GM11168 (cell line): ENCODE measurements at regions not wholly inside any gene's neighbourhood (a gene's known extent, or its start where the extent isn't known, plus 50 kb on each side); places are given as distances from the start of the nearest gene placed in this dataset.
"Not testable (repeated sequence)": the region's sequence is repeated elsewhere in the genome, so short reads cannot be mapped to it uniquely, and the experiment has no call there.

Source experiments
- in situ Hi-C: fragments of 300-500 bp; cut with MboI; formaldehyde crosslinking; loops from one replicate; pipeline ENCODE4 v1.12.0; 2022; ENCODE audit warnings: low sequenced_read_pairs; ENCODE audit not compliant: unreplicated experiment

- in situ Hi-C loops, result no loop called here
Measured at GRCh38 chrX:5716666-5717065, 512.0 kb downstream of the NLGN4X start.

DNA sequence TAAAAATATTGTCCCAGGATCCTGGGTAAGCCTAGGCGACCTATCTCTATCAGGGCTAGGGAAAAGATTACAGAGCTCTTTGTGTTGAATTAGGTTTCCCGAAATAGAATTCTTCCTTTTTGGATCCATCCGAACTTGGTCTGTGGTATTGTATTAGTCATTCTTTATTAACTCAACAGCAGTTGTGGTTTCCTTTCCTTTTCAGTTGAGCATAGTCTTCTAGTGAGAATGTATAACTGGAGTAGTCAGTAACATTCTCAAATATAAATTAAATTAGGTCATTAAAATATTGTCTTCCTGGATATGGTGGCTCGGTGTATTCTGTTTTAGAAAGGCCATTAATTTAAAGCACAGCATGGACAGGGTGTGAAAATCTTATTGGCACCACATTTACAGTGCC is 520.4 kb downstream of the NLGN4X start:
- in situ Hi-C loops, result no loop called here

DNA sequence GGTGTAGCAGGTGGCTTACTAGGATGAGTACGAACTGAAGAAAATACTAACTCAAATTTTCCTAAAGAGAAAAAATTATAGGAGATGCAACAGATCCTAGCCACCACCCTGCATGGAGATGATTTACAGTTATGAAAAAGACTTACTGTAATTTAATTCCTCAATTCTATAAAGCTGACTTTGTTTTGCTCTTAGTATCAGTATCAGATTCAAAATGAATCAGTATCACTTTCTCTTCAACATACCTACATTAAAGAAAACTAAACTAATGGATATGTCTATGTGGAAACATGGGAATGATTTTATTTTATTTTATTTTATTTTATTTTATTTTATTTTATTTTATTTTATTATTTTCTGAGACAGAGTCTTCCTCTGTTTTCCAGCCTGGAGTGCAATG is 525.8 kb downstream of the NLGN4X start:
- in situ Hi-C loops, result no loop called here

DNA sequence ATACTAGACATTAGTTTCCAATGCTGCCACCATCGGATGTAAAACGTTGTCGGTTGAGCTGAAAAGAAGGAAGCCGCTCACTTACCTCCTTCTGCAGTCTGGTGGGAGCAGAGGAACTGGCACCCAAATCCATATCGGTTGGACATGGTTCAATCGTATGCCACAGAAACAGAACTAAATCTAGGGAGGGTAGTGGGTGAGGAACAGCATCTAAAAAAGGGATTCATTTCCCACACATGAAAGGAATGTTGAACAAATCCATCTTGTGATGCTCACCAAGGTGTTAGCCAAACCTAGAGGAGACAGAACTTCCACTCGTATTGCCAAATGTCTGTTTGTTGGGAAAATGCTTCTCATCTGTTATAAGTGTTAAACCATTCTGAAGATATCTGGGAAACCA is 532.7 kb downstream of the NLGN4X start:
- in situ Hi-C loops, result no loop called here

- in situ Hi-C loops, result no loop called here
Measured at GRCh38 chrX:5683996-5684395, 544.7 kb downstream of the NLGN4X start.

DNA sequence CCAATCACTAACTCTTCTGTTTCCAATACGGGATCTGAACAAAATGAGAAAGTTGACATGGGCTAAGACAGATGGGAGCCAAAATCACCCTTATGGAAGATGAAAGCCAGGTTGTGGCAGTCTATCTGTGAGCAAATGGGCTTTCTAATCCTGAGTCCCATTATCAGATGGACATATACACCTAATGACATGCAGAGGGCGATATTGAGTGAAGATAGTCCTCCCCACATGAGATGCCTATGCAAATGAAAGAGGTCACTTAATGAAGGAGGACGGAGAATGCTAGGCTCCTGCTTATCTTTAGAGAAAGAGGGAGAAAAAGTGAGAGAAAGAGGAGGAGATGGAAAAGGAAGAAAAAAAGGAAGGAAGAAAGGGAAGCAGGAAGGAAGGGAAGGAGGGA is 547.5 kb downstream of the NLGN4X start:
- in situ Hi-C loops, result no loop called here

DNA sequence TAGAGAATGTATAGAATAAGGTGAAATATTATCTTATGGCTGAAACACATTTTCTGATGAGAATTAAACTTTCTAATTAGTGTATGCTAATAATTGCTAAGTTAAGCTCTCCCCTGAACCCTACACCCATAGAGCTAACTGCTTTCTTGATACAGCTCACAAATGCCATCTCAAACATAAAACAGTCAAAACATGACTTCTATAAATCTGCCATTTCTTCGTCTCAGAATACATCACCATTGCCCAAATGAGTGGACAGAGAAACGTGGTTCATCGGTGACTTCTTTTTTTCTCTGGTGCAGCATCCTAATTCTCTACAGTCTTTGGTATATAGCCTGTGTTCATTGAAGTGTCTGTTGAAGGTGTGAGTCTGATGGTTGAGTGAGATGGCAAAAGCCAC is 554.6 kb downstream of the NLGN4X start:
- in situ Hi-C loops, result no loop called here

GRCh38 chrX:5672099-5672498 is 556.6 kb downstream of the NLGN4X start:
- in situ Hi-C loops, result no loop called here

- in situ Hi-C loops, result not testable (repeated sequence)
Measured at GRCh38 chrX:5666689-5667088, 562.0 kb downstream of the NLGN4X start.

GRCh38 chrX:5656544-5656943 is 572.1 kb downstream of the NLGN4X start:
- in situ Hi-C loops, result no loop called here

DNA sequence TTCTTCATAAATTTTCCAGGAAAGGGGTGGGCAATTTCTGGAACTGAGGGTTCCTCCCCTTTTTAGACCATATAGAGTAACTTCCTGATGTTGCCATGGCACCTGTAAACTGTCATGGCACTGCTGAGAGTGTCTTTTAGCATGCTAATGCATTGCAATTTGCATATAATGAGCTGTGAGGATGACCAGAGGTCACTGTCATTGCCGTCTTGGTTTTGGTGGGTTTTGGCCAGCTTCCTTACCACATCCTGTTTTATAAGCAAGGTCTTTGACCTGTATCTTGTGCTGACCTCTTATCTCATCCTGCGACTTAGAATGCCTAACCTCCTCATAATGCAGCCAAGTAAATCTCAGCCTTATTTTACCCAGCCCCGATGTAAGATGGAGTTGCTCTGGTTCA is 577.8 kb downstream of the NLGN4X start:
- in situ Hi-C loops, result no loop called here

DNA sequence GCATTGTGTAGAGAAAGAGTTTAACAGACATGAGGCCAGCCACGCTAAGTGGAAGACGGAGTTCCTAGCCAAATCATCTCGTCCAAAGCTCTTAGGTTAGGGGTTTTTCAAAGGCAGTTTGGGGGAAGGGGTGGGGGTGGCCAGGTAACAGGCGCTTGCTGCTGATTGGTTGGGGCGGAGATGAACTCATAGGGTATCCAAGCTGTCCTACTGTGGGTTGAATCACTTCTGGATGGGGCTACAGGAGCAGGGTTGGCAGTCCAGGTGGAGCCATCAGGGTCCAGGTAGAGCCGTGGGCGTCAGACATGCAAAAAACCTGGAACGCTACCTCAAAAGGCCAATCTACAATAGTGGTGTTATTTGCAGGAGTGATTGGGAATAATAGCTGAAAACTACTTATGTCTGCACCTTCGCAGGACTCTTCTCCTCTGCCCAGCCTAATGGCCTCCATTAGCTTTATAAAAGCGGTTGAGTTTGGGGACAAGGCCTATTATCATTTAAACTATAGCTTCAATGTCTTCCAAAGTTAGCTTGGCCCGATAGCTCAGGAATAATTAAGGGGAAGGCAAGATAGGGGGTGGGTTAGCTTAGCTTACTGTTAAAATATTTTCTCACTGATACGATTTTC is 579.6 kb downstream of the NLGN4X start:
- in situ Hi-C loops, result no loop called here

- in situ Hi-C loops, result no loop called here
Measured at GRCh38 chrX:5646818-5647217, 581.8 kb downstream of the NLGN4X start.

- in situ Hi-C loops, result no loop called here
Measured at GRCh38 chrX:5644776-5645175, 583.9 kb downstream of the NLGN4X start.

DNA sequence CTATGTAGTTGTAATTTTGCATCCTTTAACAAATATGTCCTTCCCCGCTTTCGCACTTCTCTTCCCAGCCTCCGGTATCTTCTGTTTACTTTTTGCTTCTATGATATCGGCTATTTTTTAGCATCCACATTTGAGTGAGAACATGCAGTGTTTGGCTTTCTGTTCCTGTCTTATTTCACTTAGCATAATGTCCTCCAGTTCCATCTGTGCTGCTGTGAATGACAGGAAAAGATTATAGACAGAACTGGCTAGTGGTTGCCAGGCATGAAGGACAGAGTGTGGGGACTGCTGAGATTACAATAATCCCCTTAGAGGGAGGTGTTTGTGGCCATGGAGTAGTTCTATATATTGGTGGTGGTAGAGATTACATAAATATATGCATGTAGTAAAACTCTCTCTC is 588.6 kb downstream of the NLGN4X start:
- in situ Hi-C loops, result no loop called here

GRCh38 chrX:5638572-5638971 is 590.1 kb downstream of the NLGN4X start:
- in situ Hi-C loops, result no loop called here

GRCh38 chrX:5632887-5633286 is 595.8 kb downstream of the NLGN4X start:
- in situ Hi-C loops, result no loop called here

DNA sequence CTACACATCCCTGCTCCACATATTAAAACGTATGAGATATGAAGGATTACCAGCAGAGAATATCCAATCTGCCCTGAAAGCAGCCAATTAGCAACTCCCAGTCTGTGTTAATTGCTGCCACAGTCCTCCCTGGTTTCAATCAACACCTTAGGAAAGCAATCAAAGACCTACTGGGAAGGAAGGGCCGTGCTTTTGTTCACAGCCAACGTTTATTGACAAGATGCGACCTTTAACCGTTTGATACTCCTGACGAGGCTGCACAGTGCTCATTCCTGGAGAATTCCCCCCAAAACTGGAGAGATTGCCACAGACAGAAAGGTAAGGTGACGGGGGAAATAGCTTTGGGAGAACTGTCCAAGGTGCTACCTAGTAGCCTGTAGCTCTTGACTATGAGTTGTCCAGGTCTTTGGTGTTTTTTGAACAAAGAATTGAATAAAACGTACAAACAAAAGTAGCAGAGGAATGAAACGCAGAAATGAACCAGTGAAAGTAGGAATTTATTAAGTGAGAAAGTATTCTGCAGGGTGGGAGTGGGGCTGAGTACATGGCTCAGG is 596.5 kb downstream of the NLGN4X start:
- in situ Hi-C loops, result no loop called here

DNA sequence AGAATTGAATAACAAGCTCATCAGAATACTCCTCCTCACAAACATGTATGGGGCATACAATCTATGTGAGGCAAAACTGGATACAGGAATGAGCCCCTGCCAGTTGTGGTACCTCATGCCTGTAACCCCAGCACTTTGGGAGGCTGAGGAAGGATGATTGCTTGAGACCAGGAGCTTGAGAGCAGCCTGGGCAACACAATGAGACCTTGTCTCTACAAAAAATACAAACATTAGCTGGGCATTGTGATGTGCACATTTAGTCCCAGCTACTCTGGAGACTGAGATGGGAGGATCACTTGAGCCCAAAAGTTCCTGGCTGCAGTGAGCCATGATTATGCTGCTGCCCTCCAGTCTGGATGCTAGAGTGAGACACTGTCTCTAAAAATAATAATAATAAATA is 611.0 kb downstream of the NLGN4X start:
- in situ Hi-C loops, result no loop called here

- in situ Hi-C loops, result no loop called here
Measured at GRCh38 chrX:5595570-5595969, 633.1 kb downstream of the NLGN4X start.

DNA sequence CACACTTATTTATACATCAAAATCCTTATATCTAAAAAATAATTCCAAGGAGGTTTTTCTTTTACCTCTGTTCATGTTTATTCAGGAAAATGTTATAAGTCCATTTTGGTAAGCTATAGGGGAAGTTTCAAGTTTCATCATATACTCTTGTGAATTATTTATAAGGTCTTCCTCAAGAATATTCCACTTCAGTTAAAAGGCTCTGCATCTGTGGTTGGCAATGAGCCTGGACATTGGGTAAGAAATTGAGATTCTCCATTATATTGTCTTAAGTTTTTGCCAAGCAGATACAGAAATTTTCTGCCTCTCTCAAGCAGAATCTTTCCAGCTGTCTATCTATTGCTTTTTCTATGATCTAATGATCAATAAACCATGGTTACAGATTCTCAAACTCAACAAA is 641.9 kb downstream of the NLGN4X start:
- in situ Hi-C loops, result no loop called here

- in situ Hi-C loops, result no loop called here
Measured at GRCh38 chrX:5575407-5575806, 653.3 kb downstream of the NLGN4X start.

GRCh38 chrX:5568934-5569333 is 659.7 kb downstream of the NLGN4X start:
- in situ Hi-C loops, result no loop called here
